GM21786 (cell line): ENCODE measurements at regions not wholly inside any gene's neighbourhood (a gene's known extent, or its start where the extent isn't known, plus 50 kb on each side); places are given as distances from the start of the nearest gene placed in this dataset.

ENCODE experiments used
- ATAC-seq: cut with Tn5 transposase; IDR thresholded peaks from one replicate; pipeline ENCODE4 v1.9.1; 2021; ENCODE audit not compliant: unreplicated experiment

- ATAC-seq: no peak
Observed at GRCh38 chr7:114854369-114854768, 67.5 kb upstream of the MDFIC start.

DNA sequence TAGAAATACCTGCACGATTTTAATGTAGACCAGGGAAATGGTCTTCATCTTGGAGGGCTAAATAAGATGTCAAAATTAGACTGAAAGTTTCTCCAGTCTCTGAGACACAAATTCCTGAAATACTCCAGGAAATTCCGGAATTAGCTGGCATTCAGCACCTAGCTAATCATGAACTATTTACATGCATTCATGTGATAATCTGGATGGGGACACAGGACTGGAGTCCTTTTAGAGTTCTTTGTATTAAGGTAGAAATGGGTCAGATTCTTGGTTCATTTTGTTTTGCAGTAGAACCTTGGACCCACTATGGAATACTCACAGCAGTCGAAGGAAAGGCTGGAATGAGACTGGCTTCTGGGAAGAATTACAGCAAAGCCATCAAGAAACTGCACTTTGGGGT is 65.3 kb upstream of the MDFIC start:
- no peak for ATAC-seq

DNA sequence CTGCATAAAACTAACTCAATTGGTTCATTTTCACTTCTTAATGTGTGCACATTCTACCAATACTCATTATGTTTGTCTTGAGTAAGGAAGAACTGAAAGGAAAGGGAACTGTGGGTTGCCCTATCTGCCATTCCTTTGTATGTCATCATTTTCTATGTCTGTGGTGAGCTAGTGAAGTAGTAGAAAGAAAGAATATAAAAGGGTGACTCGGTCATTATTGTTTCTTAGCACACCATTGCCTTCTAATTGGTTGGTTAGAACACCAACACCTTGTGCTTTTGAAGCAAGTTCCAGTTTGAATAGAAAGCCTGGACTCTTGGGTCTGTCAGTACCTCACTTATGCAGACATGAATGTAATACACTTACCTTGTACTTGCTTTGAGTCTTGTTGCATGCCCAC is 64.3 kb upstream of the MDFIC start:
- no peak for ATAC-seq

DNA sequence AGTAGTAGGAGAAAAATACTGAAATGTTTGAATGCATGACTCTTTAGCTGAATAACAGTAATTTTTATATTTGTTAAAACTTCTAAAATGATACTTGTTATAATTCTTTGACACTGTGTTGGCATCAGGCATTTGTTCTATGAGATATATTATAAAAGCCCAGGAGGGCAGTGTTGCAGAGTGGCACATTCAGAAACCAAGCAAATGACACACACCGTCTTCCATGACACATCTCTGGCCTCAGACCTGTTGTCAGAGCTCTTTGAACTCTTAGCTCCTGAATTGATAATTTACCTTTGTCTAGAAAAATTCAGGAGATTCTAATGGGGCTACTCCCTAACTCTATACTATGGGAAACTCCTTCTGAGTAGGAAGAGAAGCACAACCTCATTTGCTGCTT is 62.4 kb upstream of the MDFIC start:
- no peak for ATAC-seq

- no peak for ATAC-seq
Observed at GRCh38 chr7:114860206-114860605, 61.7 kb upstream of the MDFIC start.

DNA sequence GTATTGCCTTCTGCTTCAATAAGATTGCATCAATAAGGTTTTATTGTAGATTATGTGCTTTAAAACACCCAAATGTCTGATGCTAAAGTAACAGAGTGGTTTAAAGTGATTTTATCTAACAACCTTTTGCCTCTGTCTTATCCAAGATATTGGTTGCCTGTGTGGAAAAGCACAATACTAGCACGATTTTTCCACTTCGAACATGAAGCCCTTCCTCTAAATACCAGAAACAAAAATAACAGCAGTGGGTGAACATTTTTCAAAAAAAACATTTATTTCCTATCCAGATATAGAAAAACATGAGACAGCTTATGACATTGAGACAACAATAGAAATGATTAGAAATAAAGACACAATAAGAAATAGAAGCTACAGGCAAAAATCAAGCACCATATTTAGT is 59.5 kb upstream of the MDFIC start:
- no peak for ATAC-seq

- no peak for ATAC-seq
Observed at GRCh38 chr7:114864278-114864677, 57.6 kb upstream of the MDFIC start.

- peak; percentile 92 for ATAC-seq
Observed at GRCh38 chr7:114865564-114865963, 56.3 kb upstream of the MDFIC start.
